ENCODE measurements at regions not wholly inside any gene's neighbourhood (a gene's known extent, or its start where the extent isn't known, plus 50 kb on each side); places are given as distances from the start of the nearest gene placed in this dataset.

- no peak for TF ChIP-seq YY1 (IDR thresholded peaks at IDR 0.05; ENCODE audit: low read depth)
- TF ChIP-seq USF1 (IDR thresholded peaks at IDR 0.05), result no peak
- TF ChIP-seq FOXM1 (IDR thresholded peaks at IDR 0.05; ENCODE audit: borderline replicate concordance, low read depth), result no peak
- TF ChIP-seq TAF1 (IDR thresholded peaks at IDR 0.05; ENCODE audit: low read depth), result no peak
- TF ChIP-seq RAD21 (IDR thresholded peaks at IDR 0.05; ENCODE audit: low read depth), result no peak
- TF ChIP-seq REST (IDR thresholded peaks at IDR 0.05; ENCODE audit: low read depth), result no peak
- no peak for TF ChIP-seq TEAD4 (IDR thresholded peaks at IDR 0.05)
- no peak for TF ChIP-seq MAX (IDR thresholded peaks at IDR 0.05)
Measured at GRCh38 chr9:82789155-82789824, 273.7 kb downstream of the RASEF start.

Measured in Ishikawa (cell line).